Stimulated activated CD4-positive, alpha-beta T cell treated with anti-CD3 and anti-CD28 coated beads, Interleukin-15, amount 100 ng/mL, for 48 hours (primary cell): ENCODE measurements at regions not wholly inside any gene's neighbourhood (a gene's known extent, or its start where the extent isn't known, plus 50 kb on each side); places are given as distances from the start of the nearest gene placed in this dataset.
"Not testable (repeated sequence)": the region's sequence is repeated elsewhere in the genome, so short reads cannot be mapped to it uniquely, and the experiment has no call there.

ENCODE experiments used
- DNase-seq, 2 donors: peaks; one replicate each; pipeline ENCODE4 v3.0.0-alpha.2; 2020; ENCODE audit warnings: low read depth in 2 of 2

GRCh38 chr6:6412700-6413099 is 92.2 kb upstream of the F13A1 start:
- no peak for DNase-seq

GRCh38 chr6:6414931-6415330 is 94.5 kb upstream of the F13A1 start:
- no peak for DNase-seq

GRCh38 chr6:6417475-6417874 is 97.0 kb upstream of the F13A1 start:
- DNase-seq, result no peak

- DNase-seq, result no peak
Observed at GRCh38 chr6:6418421-6418820, 98.0 kb upstream of the F13A1 start.

DNA sequence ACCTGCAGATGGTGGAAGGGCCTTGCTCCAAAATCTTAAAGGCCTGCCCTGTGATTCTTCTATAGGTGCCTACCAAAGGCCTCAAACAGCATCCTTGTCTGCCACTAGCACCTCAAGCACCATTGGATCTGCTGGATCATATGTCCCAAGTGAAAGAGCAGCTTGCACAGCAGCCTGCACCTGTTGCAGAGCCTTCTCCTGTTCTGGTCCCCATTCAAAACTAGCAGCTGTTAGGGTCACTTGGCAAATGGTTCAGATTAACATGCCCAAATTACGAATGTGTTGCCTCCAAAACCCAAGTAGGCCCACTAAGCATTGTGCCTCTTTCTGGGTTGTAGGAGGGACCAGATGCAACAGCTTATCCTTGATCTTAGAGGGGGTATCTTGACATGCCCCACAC is 99.6 kb upstream of the F13A1 start:
- DNase-seq, result no peak

DNA sequence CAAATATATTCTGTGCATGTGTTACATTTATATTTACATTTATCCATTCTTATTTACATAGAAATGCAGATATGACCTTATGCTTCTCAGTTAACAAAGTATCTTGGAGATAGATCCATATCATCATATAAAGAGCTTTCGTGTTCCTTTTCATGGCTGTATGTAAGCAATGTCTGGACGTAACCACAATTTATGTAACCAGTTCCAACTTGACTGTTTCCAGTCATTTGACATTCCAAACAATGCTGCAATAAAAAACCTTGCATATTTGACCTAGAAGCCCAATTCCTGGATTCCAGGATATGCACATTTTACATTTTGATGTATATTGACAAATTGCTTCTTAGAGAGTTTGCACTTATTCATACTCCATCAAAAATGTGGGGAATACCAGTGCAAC is 113.7 kb upstream of the F13A1 start:
- no peak for DNase-seq

DNA sequence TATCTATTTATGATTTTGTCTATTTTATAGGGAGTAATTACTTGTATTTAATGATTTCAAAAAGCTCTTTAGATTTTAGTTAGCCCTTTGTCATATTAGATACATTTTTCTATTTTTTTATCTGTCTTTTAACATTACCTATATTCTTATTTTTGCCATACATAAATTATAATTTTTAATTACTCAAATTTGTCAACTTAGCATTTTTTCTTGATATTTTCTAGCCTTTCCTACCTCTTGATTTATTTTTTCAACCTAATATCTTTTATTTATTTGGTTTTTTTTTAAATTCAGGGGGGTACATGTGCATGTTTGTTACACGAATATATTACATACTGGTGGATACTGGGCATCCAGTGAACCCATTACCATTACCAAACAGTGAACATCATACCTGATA is 114.3 kb upstream of the F13A1 start:
- no peak for DNase-seq

- DNase-seq, result no peak
Observed at GRCh38 chr6:6436366-6436765, 115.9 kb upstream of the F13A1 start.

DNA sequence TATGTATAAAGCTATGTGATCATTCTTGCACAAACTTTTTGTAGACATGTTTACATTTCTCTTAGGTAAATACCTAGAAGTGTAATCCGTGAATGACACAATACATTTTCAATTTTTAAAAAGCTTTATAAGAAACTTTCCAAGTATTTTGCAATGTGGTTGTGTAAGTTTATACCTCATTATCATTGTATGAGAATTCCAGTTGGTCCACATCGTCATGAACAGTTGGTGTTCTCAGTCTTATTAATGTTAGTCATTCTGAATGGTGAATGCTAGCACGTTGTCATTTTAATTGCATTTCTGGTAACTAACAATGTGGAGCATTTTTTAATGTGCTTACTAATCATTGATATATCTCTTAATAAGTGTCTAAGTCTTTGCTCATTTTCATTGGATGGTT is 116.5 kb upstream of the F13A1 start:
- no peak for DNase-seq

- no peak for DNase-seq
Observed at GRCh38 chr6:6438286-6438685, 117.8 kb upstream of the F13A1 start.

DNA sequence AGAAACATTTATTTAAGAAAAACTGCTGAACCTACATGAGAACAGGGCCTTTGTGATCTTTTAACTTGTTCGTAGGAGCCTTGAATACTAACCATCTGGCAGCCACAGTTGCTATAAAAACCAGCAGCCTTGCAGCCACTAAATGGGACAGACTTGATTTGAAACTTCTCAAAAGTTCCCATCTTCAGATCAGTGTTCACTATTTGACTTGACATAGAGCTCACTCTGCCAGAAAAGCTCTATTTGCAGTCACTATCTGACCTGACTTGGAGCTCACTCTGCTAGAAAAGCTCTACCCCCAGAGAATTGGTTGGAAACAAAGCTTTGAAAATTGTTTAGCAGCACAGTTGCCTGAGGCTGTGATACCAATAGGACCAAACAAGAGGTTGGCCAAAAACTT is 119.3 kb upstream of the F13A1 start:
- DNase-seq, result no peak

DNA sequence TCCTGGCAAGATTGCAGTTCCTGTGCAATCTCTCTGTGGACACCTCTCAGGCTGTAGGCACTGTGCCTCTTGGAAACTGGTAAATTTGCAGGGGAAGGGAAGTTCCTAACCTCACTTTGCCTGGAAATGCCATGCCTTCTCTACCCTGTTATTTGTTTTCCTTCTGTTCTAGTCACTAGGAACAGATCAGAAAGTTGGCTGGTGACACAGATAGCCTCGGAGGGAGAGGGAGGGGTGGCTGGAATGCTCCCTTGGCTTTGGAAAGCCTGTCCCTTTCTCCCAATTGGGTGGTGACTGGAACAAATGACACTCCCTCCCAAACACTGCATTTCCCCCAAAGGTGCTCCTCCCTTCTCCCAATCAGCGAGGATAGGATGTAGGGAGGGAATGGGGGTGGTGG is 131.5 kb upstream of the F13A1 start:
- DNase-seq, result no peak

DNA sequence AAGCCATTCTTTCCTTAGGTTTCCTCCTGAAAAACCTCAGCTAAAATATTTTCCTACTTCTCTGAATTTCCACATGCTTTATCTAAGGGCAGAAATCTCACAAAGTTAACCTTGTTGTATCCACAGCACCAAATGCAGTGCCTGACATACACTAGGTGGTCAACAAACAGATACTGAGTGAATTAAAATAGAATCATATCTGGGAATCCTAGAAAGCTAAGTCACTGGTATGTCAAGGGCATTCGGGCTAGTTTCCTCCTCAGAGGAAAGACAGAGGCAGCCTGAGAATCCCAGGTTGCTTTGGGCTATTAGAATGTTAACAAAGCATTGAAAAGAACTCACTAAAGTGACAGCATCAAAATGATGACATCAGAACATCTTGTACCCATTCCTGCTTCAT is 132.7 kb upstream of the F13A1 start:
- no peak for DNase-seq

GRCh38 chr6:6455272-6455671 is 133.2 kb upstream of the LY86 start:
- no peak for DNase-seq

GRCh38 chr6:6458172-6458571 is 130.3 kb upstream of the LY86 start:
- DNase-seq, result no peak

GRCh38 chr6:6459963-6460362 is 128.6 kb upstream of the LY86 start:
- not testable (repeated sequence) for DNase-seq

DNA sequence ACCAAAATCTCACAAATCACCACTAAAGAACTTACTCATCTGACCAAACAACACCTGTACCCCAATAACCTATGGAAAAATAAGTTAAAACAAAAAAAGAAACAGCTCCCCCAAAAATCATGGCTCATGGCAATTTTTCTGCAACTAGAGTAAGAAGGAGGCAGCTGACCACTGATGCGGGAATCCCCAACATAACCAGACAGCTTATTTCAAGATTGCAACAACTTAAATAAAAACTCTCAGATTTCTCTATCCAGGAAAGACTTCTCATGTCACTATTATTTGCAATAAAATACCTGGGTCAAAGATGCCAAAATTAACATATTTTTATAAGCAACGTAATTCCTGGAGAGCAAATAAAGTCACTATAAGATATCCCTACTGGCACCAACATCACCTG is 128.1 kb upstream of the LY86 start:
- no peak for DNase-seq

DNA sequence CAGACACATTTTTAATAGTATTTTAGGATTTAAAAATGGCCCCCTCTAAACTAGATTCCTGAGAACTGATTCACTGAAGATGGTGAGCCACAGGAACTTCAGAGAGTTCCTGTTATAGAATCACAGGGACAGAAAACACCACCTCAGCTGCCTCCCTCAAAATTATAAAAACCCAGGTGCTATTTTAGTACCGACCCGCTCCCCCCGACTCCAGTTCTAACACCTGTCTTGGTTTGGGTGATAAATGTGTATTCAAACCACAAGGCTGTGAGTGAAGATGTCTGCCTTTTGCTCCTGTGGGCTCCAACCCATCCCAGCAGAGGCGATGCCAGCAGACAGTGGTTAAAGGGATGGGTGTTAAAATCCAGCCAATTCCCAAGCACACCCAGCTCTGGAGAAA is 127.4 kb upstream of the LY86 start:
- DNase-seq, result no peak

GRCh38 chr6:6466967-6467761 is 121.4 kb upstream of the LY86 start:
- DNase-seq, result no peak

GRCh38 chr6:6469074-6469473 is 119.4 kb upstream of the LY86 start:
- DNase-seq, result no peak

DNA sequence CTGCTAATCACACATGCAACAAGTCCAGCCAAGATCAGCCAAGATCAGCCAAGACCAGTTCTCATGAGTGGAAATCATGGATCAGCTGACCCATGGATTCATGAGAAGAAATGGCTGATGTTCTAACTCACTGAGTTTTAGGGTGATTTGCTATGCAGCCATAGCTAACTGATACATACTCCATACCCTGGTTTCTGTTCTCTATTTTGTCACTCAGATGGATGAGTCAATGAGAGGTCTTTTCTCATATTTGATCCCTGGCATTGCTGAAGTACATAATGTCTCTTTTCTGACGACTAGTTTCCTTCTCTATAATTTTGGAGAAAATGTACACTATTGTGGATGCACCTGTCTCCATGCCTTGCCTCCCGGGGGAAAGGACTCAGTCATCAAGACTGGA is 118.4 kb upstream of the LY86 start:
- no peak for DNase-seq

GRCh38 chr6:6471276-6471675 is 117.2 kb upstream of the LY86 start:
- DNase-seq, result no peak

- DNase-seq, result no peak
Observed at GRCh38 chr6:6474170-6474920, 114.2 kb upstream of the LY86 start.
